Activated naive CD8-positive, alpha-beta T cell treated with anti-CD3 and anti-CD28 coated beads for 36 hours (primary cell): ENCODE measurements at regions not wholly inside any gene's neighbourhood (a gene's known extent, or its start where the extent isn't known, plus 50 kb on each side); places are given as distances from the start of the nearest gene placed in this dataset.
"Not testable (repeated sequence)": the region's sequence is repeated elsewhere in the genome, so short reads cannot be mapped to it uniquely, and the experiment has no call there.

Experiments
- DNase-seq: peaks from one replicate; pipeline ENCODE4 v3.0.0; 2021
- H3K27ac Mint-ChIP-seq: one replicate; pipeline ENCODE4 v1.8.0; 2022; ENCODE audit warnings: mild to moderate bottlenecking, moderate library complexity, mixed read lengths
- H3K27me3 Mint-ChIP-seq: one replicate; pipeline ENCODE4 v1.8.0; 2022; ENCODE audit warnings: mild to moderate bottlenecking, mixed read lengths
- H3K36me3 Mint-ChIP-seq: one replicate; pipeline ENCODE4 v1.8.0; 2021; ENCODE audit warnings: mild to moderate bottlenecking, mixed read lengths
- H3K4me1 Mint-ChIP-seq: one replicate; pipeline ENCODE4 v1.8.0; 2021; ENCODE audit warnings: mixed read lengths
- H3K4me3 Mint-ChIP-seq: one replicate; pipeline ENCODE4 v1.8.0; 2022; ENCODE audit warnings: mild to moderate bottlenecking, moderate library complexity, mixed read lengths
- H3K9me3 Mint-ChIP-seq: one replicate; pipeline ENCODE4 v1.8.0; 2022; ENCODE audit warnings: mixed read lengths

- Mint-ChIP-seq H3K9me3 (no peaks in the 10 kb centered on the region), H3K36me3 (no peaks in the 10 kb centered on the region), H3K4me1 (no peaks in the 10 kb centered on the region), H3K4me3 (no peak overlapping the region), H3K27ac (no peak overlapping the region), H3K27me3 (no peaks in the 10 kb centered on the region)
- no peak for DNase-seq
These were observed 486.4 kb upstream of the ADARB2 start for GRCh38 chr10:2223548-2224320.

GRCh38 chr10:2222631-2223030 lies 485.3 kb upstream of the ADARB2 start:
- no peaks in the 10 kb centered on the region for H3K27me3 Mint-ChIP-seq
- H3K27ac Mint-ChIP-seq = no peak overlapping the region
- no peaks in the 10 kb centered on the region for H3K36me3 Mint-ChIP-seq
- DNase-seq = no peak
- no peaks in the 10 kb centered on the region for H3K4me1 Mint-ChIP-seq
- H3K4me3 Mint-ChIP-seq = no peak overlapping the region
- H3K9me3 Mint-ChIP-seq = no peaks in the 10 kb centered on the region

GRCh38 chr10:2214805-2215204 lies 477.5 kb upstream of the ADARB2 start:
- no peaks in the 10 kb centered on the region for H3K4me1 Mint-ChIP-seq
- H3K27me3 Mint-ChIP-seq = peaks cover 9% of the 10 kb centered on the region
- H3K27ac Mint-ChIP-seq = no peak overlapping the region
- no peak overlapping the region for H3K4me3 Mint-ChIP-seq
- H3K36me3 Mint-ChIP-seq = no peaks in the 10 kb centered on the region
- no peaks in the 10 kb centered on the region for H3K9me3 Mint-ChIP-seq
- no peak for DNase-seq

GRCh38 chr10:2214092-2214491 lies 476.8 kb upstream of the ADARB2 start:
- no peaks in the 10 kb centered on the region for H3K4me1 Mint-ChIP-seq
- no peak overlapping the region for H3K27ac Mint-ChIP-seq
- no peak overlapping the region for H3K4me3 Mint-ChIP-seq
- H3K36me3 Mint-ChIP-seq = no peaks in the 10 kb centered on the region
- no peak for DNase-seq
- peaks cover 9% of the 10 kb centered on the region for H3K27me3 Mint-ChIP-seq
- no peaks in the 10 kb centered on the region for H3K9me3 Mint-ChIP-seq

- DNase-seq = no peak
- no peaks in the 10 kb centered on the region for H3K36me3 Mint-ChIP-seq
- no peaks in the 10 kb centered on the region for H3K9me3 Mint-ChIP-seq
- no peak overlapping the region for H3K4me3 Mint-ChIP-seq
- H3K27ac Mint-ChIP-seq = no peak overlapping the region
- H3K27me3 Mint-ChIP-seq = peaks cover 9% of the 10 kb centered on the region
- no peaks in the 10 kb centered on the region for H3K4me1 Mint-ChIP-seq
These were observed 475.0 kb upstream of the ADARB2 start for GRCh38 chr10:2212244-2212834.

GRCh38 chr10:2210088-2210487 lies 472.8 kb upstream of the ADARB2 start:
- Mint-ChIP-seq H3K4me1 (no peaks in the 10 kb centered on the region), H3K27ac (no peak overlapping the region), H3K4me3 (no peak overlapping the region), H3K36me3 (no peaks in the 10 kb centered on the region), H3K9me3 (no peaks in the 10 kb centered on the region), H3K27me3 (peaks cover 3% of the 10 kb centered on the region)
- no peak for DNase-seq

- Mint-ChIP-seq H3K27me3 (no peaks in the 10 kb centered on the region), H3K27ac (no peak overlapping the region), H3K4me1 (no peaks in the 10 kb centered on the region), H3K4me3 (no peak overlapping the region), H3K9me3 (no peaks in the 10 kb centered on the region), H3K36me3 (no peaks in the 10 kb centered on the region)
- DNase-seq = no peak
These were observed 470.8 kb upstream of the ADARB2 start for GRCh38 chr10:2208106-2208505.

- no peak overlapping the region for H3K27ac Mint-ChIP-seq
- no peak for DNase-seq
- H3K4me1 Mint-ChIP-seq = no peaks in the 10 kb centered on the region
- no peaks in the 10 kb centered on the region for H3K27me3 Mint-ChIP-seq
- no peak overlapping the region for H3K4me3 Mint-ChIP-seq
- H3K9me3 Mint-ChIP-seq = no peaks in the 10 kb centered on the region
- H3K36me3 Mint-ChIP-seq = no peaks in the 10 kb centered on the region
These were observed 470.1 kb upstream of the ADARB2 start for GRCh38 chr10:2207246-2207922.

- no peak for DNase-seq
- Mint-ChIP-seq H3K36me3 (no peaks in the 10 kb centered on the region), H3K9me3 (no peaks in the 10 kb centered on the region), H3K4me1 (no peaks in the 10 kb centered on the region), H3K4me3 (no peak overlapping the region), H3K27me3 (no peaks in the 10 kb centered on the region), H3K27ac (no peak overlapping the region)
These were observed 468.1 kb upstream of the ADARB2 start for GRCh38 chr10:2205406-2205805.

GRCh38 chr10:2202401-2202800 lies 465.1 kb upstream of the ADARB2 start:
- H3K27ac Mint-ChIP-seq = no peak overlapping the region
- H3K36me3 Mint-ChIP-seq = no peaks in the 10 kb centered on the region
- peaks cover 4% of the 10 kb centered on the region for H3K9me3 Mint-ChIP-seq
- H3K4me1 Mint-ChIP-seq = no peaks in the 10 kb centered on the region
- no peaks in the 10 kb centered on the region for H3K27me3 Mint-ChIP-seq
- H3K4me3 Mint-ChIP-seq = no peak overlapping the region
- no peak for DNase-seq

GRCh38 chr10:2201534-2202099 lies 464.3 kb upstream of the ADARB2 start:
- H3K4me3 Mint-ChIP-seq = no peak overlapping the region
- H3K27me3 Mint-ChIP-seq = no peaks in the 10 kb centered on the region
- no peaks in the 10 kb centered on the region for H3K36me3 Mint-ChIP-seq
- no peak for DNase-seq
- no peak overlapping the region for H3K27ac Mint-ChIP-seq
- H3K4me1 Mint-ChIP-seq = no peaks in the 10 kb centered on the region
- H3K9me3 Mint-ChIP-seq = peaks cover 4% of the 10 kb centered on the region

GRCh38 chr10:2197663-2198062 lies 460.3 kb upstream of the ADARB2 start:
- Mint-ChIP-seq H3K9me3 (peaks cover 6% of the 10 kb centered on the region), H3K27ac (no peak overlapping the region), H3K4me3 (no peak overlapping the region), H3K4me1 (no peaks in the 10 kb centered on the region), H3K27me3 (peaks cover 6% of the 10 kb centered on the region), H3K36me3 (no peaks in the 10 kb centered on the region)
- DNase-seq = no peak

- no peaks in the 10 kb centered on the region for H3K36me3 Mint-ChIP-seq
- peaks cover 10% of the 10 kb centered on the region for H3K27me3 Mint-ChIP-seq
- no peak for DNase-seq
- H3K4me3 Mint-ChIP-seq = no peak overlapping the region
- H3K27ac Mint-ChIP-seq = no peak overlapping the region
- H3K4me1 Mint-ChIP-seq = no peaks in the 10 kb centered on the region
- peaks cover 11% of the 10 kb centered on the region for H3K9me3 Mint-ChIP-seq
These were observed 458.9 kb upstream of the ADARB2 start for GRCh38 chr10:2196272-2196671.

GRCh38 chr10:2189356-2189755 lies 452.0 kb upstream of the ADARB2 start:
- not testable (repeated sequence) for DNase-seq, H3K36me3 Mint-ChIP-seq, H3K9me3 Mint-ChIP-seq, H3K4me3 Mint-ChIP-seq, H3K27me3 Mint-ChIP-seq, H3K4me1 Mint-ChIP-seq, H3K27ac Mint-ChIP-seq

- no peak for DNase-seq
- no peak overlapping the region for H3K27ac Mint-ChIP-seq
These were observed 451.0 kb upstream of the ADARB2 start for GRCh38 chr10:2188371-2188770.

More at GRCh38 chr10:2188371-2188770, 451.0 kb upstream of the ADARB2 start:
- Mint-ChIP-seq H3K9me3 (peaks cover 6% of the 10 kb centered on the region), H3K27me3 (peaks cover 4% of the 10 kb centered on the region), H3K4me3 (no peak overlapping the region), H3K36me3 (no peaks in the 10 kb centered on the region), H3K4me1 (no peaks in the 10 kb centered on the region)
